Stomach (tissue), 8 donors: ENCODE measurements at regions not wholly inside any gene's neighbourhood (a gene's known extent, or its start where the extent isn't known, plus 50 kb on each side); places are given as distances from the start of the nearest gene placed in this dataset.

Experiments
- DNase-seq, 2 donors: peaks; one replicate each; pipeline versions ENCODE4 v3.0.0 to v3.0.0-alpha.2; 2013 to 2019
- H3K27ac ChIP-seq, 5 donors: fragments of 200-600 bp in 4 of 5; sonication (generic) in 4 of 5; one replicate each; pipeline ENCODE4 v1.5.1; 2013 to 2019; ENCODE audit warnings: mild to moderate bottlenecking in 1 of 5, moderate library complexity in 1 of 5
- H3K27me3 ChIP-seq, 3 donors: fragments of 200-600 bp; sonication (generic); one replicate each; pipeline ENCODE4 v1.5.1; 2017 to 2019; ENCODE audit warnings: mixed run types in 1 of 3
- H3K36me3 ChIP-seq, 4 donors: fragments of 200-600 bp; sonication (generic); 1 replicate in 3 of 4; 2 replicates in 1 of 4; pipeline ENCODE4 v1.5.1; 2016 to 2019
- H3K4me1 ChIP-seq, 4 donors: fragments of 200-600 bp; sonication (generic); one replicate each; pipeline ENCODE4 v1.5.1; 2016 to 2019
- H3K4me3 ChIP-seq, 4 donors: fragments of 200-600 bp; sonication (generic) in 3 of 4; one replicate each; pipeline ENCODE4 v1.5.1; 2016 to 2019; ENCODE audit warnings: mild to moderate bottlenecking in 1 of 4
- H3K9me3 ChIP-seq, 4 donors: fragments of 200-600 bp; sonication (generic); one replicate each; pipeline ENCODE4 v1.5.1; 2016 to 2019
- CTCF ChIP-seq, 7 experiments: fragments of 450-650 bp in 4 of 7; fragments of 200-600 bp in 3 of 7; sonication (generic) in 3 of 7; IDR thresholded peaks; one replicate each; pipeline ENCODE4 v1.5.1; 2016 to 2019; ENCODE audit warnings: antibody characterized with exemption in 7 of 7, control low read depth in 2 of 7, mild to moderate bottlenecking in 1 of 7
- EP300 ChIP-seq: sonication (generic); formaldehyde crosslinking; IDR thresholded peaks from one replicate; pipeline ENCODE4 v1.6.1; 2017; ENCODE audit warnings: antibody characterized with exemption
- POLR2A ChIP-seq, 4 donors: fragments of 450-650 bp; IDR thresholded peaks; one replicate each; pipeline ENCODE4 v1.6.1; 2016; ENCODE audit warnings: antibody characterized with exemption in 4 of 4, control low read depth in 2 of 4, mild to moderate bottlenecking in 1 of 4, moderate library complexity in 1 of 4
- POLR2AphosphoS5 ChIP-seq, 3 donors: sonication (generic); formaldehyde crosslinking; IDR thresholded peaks; one replicate each; pipeline ENCODE4 v1.6.1; 2016; ENCODE audit warnings: antibody characterized with exemption in 3 of 3
- WGBS, 5 donors: extraction: QIAGEN DNeasy Blood & Tissue Kit in 3 of 5; methylation state at CpG; one replicate each; pipeline versions ENCODE4 v1.1.5 to v1.1.7; 2013 to 2018; 5-methylcytosine and 5-hydroxymethylcytosine counted together
- intact Hi-C: fragments of 100-400 bp; cut with DNase I; formaldehyde crosslinking; loops from one replicate; pipeline ENCODE4 v1.15.1; 2023; ENCODE audit warnings: low total_unique reads
- donor health status: healthy with polysubstance abuse.
- donor health status: Bipolar disorder and iron deficiency.
- donor health status: healthy.

- 64 to 75% (median 67%) methylated on average over 2 of the region's 2 CpGs for WGBS, 5 donors
- Histone ChIP-seq H3K27me3 (no peaks in the 10 kb centered on the region), H3K36me3 (no peaks in the 10 kb centered on the region), H3K4me1 (no peaks in the 10 kb centered on the region), H3K27ac (no peak overlapping the region), H3K9me3 (peaks cover 0 to 5% (median 0%) of the 10 kb centered on the region in 4 donors), H3K4me3 (no peak overlapping the region)
- TF ChIP-seq POLR2A (IDR thresholded peaks at IDR 0.05) (no peak), POLR2AphosphoS5 (IDR thresholded peaks at IDR 0.05) (no peak), EP300 (no peak), CTCF (IDR thresholded peaks at IDR 0.05) (no peak)
- DNase-seq, result no peak
- intact Hi-C loops, result no loop called here
Measured at GRCh38 chr13:87868731-87869130, 197.6 kb downstream of the SLITRK5 start.

GRCh38 chr13:87872813-87873212 lies 201.6 kb downstream of the SLITRK5 start:
- intact Hi-C loops, result no loop called here
- H3K36me3 ChIP-seq, result no peaks in the 10 kb centered on the region
- 53 to 77% (median 69%) methylated on average over 2 of the region's 2 CpGs for WGBS, 5 donors
- no peaks in the 10 kb centered on the region for H3K27me3 ChIP-seq
- H3K4me1 ChIP-seq, result no peaks in the 10 kb centered on the region
- DNase-seq, result no peak
- H3K4me3 ChIP-seq, result no peak overlapping the region
- peaks cover 0 to 4% (median 0%) of the 10 kb centered on the region in 4 donors for H3K9me3 ChIP-seq
- H3K27ac ChIP-seq, result no peak overlapping the region
- TF ChIP-seq CTCF (IDR thresholded peaks at IDR 0.05) (no peak), POLR2AphosphoS5 (IDR thresholded peaks at IDR 0.05) (no peak), POLR2A (IDR thresholded peaks at IDR 0.05) (no peak), EP300 (no peak)

GRCh38 chr13:87877477-87877876 lies 206.3 kb downstream of the SLITRK5 start:
- Histone ChIP-seq H3K27ac (no peak overlapping the region), H3K4me3 (no peak overlapping the region), H3K9me3 (no peaks in the 10 kb centered on the region), H3K27me3 (no peaks in the 10 kb centered on the region), H3K36me3 (no peaks in the 10 kb centered on the region), H3K4me1 (no peaks in the 10 kb centered on the region)
- no peak for DNase-seq
- WGBS, 5 donors, result 36 to 63% (median 60%) methylated on average over 2 of the region's 2 CpGs
- TF ChIP-seq CTCF (IDR thresholded peaks at IDR 0.05) (no peak), EP300 (no peak), POLR2A (IDR thresholded peaks at IDR 0.05) (no peak), POLR2AphosphoS5 (IDR thresholded peaks at IDR 0.05) (no peak)
- intact Hi-C loops, result no loop called here

GRCh38 chr13:87878706-87879105 lies 207.5 kb downstream of the SLITRK5 start:
- Histone ChIP-seq H3K9me3 (no peaks in the 10 kb centered on the region), H3K4me1 (no peaks in the 10 kb centered on the region), H3K4me3 (no peak overlapping the region), H3K36me3 (no peaks in the 10 kb centered on the region), H3K27ac (no peak overlapping the region), H3K27me3 (no peaks in the 10 kb centered on the region)
- no peak for TF ChIP-seq CTCF (IDR thresholded peaks at IDR 0.05)
- no peak for TF ChIP-seq POLR2A (IDR thresholded peaks at IDR 0.05)
- TF ChIP-seq POLR2AphosphoS5 (IDR thresholded peaks at IDR 0.05), result no peak
- no peak for TF ChIP-seq EP300
- no peak for DNase-seq
- intact Hi-C loops, result no loop called here
